Prostate gland (tissue), 2 donors: ENCODE measurements at regions not wholly inside any gene's neighbourhood (a gene's known extent, or its start where the extent isn't known, plus 50 kb on each side); places are given as distances from the start of the nearest gene placed in this dataset.

Experiments used
- POLR2A ChIP-seq: fragments of 450-650 bp; IDR thresholded peaks from one replicate; pipeline ENCODE4 v1.6.1; 2016; ENCODE audit warnings: antibody characterized with exemption, mild to moderate bottlenecking
- POLR2AphosphoS5 ChIP-seq: sonication (generic); formaldehyde crosslinking; IDR thresholded peaks from one replicate; pipeline ENCODE4 v1.6.1; 2017; ENCODE audit warnings: antibody characterized with exemption
- TF ChIP-seq, protein P1 (sequence below), 4 experiments: fragments of 200-600 bp in 2 of 4; fragments of 450-650 bp in 2 of 4; sonication (generic) in 2 of 4; IDR thresholded peaks; 1 replicate in 3 of 4; 2 replicates in 1 of 4; pipeline ENCODE4 v1.5.1; 2016 to 2019; ENCODE audit warnings: antibody characterized with exemption in 4 of 4, mild to moderate bottlenecking in 2 of 4, moderate library complexity in 2 of 4

DNA sequence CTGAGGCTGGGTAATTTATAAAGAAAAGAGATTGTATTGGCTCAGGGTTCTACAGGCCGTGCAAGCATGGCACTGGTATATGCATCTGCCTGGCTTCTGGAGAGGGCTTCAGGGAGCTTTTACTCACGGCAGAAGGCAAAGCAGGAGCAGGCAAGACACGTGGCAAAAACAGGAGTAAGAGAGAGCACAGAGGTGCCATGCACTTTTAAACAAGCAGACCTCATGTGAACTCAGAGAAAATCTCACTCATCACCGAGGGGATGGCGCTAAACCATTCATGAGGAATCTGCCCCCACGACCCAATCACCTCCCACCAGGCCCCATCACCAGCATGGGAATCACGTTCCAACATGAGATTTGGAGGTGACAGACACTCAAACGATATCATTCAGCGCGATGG is 400.7 kb upstream of the RUNX1 start:
- TF ChIP-seq POLR2A (no peak), POLR2AphosphoS5 (no peak)
- TF ChIP-seq, protein P1, sequence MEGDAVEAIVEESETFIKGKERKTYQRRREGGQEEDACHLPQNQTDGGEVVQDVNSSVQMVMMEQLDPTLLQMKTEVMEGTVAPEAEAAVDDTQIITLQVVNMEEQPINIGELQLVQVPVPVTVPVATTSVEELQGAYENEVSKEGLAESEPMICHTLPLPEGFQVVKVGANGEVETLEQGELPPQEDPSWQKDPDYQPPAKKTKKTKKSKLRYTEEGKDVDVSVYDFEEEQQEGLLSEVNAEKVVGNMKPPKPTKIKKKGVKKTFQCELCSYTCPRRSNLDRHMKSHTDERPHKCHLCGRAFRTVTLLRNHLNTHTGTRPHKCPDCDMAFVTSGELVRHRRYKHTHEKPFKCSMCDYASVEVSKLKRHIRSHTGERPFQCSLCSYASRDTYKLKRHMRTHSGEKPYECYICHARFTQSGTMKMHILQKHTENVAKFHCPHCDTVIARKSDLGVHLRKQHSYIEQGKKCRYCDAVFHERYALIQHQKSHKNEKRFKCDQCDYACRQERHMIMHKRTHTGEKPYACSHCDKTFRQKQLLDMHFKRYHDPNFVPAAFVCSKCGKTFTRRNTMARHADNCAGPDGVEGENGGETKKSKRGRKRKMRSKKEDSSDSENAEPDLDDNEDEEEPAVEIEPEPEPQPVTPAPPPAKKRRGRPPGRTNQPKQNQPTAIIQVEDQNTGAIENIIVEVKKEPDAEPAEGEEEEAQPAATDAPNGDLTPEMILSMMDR (IDR thresholded peaks at IDR 0.05): no peak
